ENCODE measurements at regions not wholly inside any gene's neighbourhood (a gene's known extent, or its start where the extent isn't known, plus 50 kb on each side); places are given as distances from the start of the nearest gene placed in this dataset.

- Histone ChIP-seq H3K79me2 (ENCODE audit: low read length) (no peaks in the 10 kb centered on the region), H3K27me3 (ENCODE audit: low read depth, low read length) (peaks cover 14% of the 10 kb centered on the region), H2AFZ (ENCODE audit: low read depth, low read length) (no peak overlapping the region), H4K20me1 (ENCODE audit: insufficient read depth, low read length) (no peaks in the 10 kb centered on the region), H3K27ac (ENCODE audit: low read length) (no peak overlapping the region), H3K9ac (ENCODE audit: low read length) (no peak overlapping the region), H3K4me2 (ENCODE audit: low read length) (no peak overlapping the region), H3K4me1 (ENCODE audit: low read length) (no peaks in the 10 kb centered on the region), H3K4me3 (ENCODE audit: low read length) (no peak overlapping the region), H3K9me3 (ENCODE audit: insufficient read depth, low read length) (no peaks in the 10 kb centered on the region), H3K36me3 (replicated peaks; ENCODE audit: low read depth, low read length) (no peaks in the 10 kb centered on the region)
- TF ChIP-seq CTCF (IDR thresholded peaks at IDR 0.05; ENCODE audit: low read depth, low read length) = no peak
- TF ChIP-seq EZH2phosphoT487 (IDR thresholded peaks at IDR 0.05; ENCODE audit: low read depth) = no peak
Observed at GRCh38 chr2:21257621-21258020, 133.9 kb downstream of the TDRD15 start.

- Histone ChIP-seq H3K27me3 (ENCODE audit: low read depth, low read length) (peaks cover 15% of the 10 kb centered on the region), H4K20me1 (ENCODE audit: insufficient read depth, low read length) (no peaks in the 10 kb centered on the region), H3K9me3 (ENCODE audit: insufficient read depth, low read length) (no peaks in the 10 kb centered on the region), H3K36me3 (replicated peaks; ENCODE audit: low read depth, low read length) (no peaks in the 10 kb centered on the region), H3K4me3 (ENCODE audit: low read length) (no peak overlapping the region), H2AFZ (ENCODE audit: low read depth, low read length) (no peak overlapping the region), H3K4me2 (ENCODE audit: low read length) (no peak overlapping the region), H3K4me1 (ENCODE audit: low read length) (no peaks in the 10 kb centered on the region), H3K9ac (ENCODE audit: low read length) (no peak overlapping the region), H3K27ac (ENCODE audit: low read length) (no peak overlapping the region), H3K79me2 (ENCODE audit: low read length) (no peaks in the 10 kb centered on the region)
- TF ChIP-seq EZH2phosphoT487 (IDR thresholded peaks at IDR 0.05; ENCODE audit: low read depth) = no peak
Observed at GRCh38 chr2:21258082-21258481, 134.3 kb downstream of the TDRD15 start.

- Histone ChIP-seq H3K9ac (ENCODE audit: low read length) (no peak overlapping the region), H3K27me3 (ENCODE audit: low read depth, low read length) (peaks cover 15% of the 10 kb centered on the region), H3K79me2 (ENCODE audit: low read length) (no peaks in the 10 kb centered on the region), H3K9me3 (ENCODE audit: insufficient read depth, low read length) (no peaks in the 10 kb centered on the region), H4K20me1 (ENCODE audit: insufficient read depth, low read length) (no peaks in the 10 kb centered on the region), H3K27ac (ENCODE audit: low read length) (no peak overlapping the region), H3K4me2 (ENCODE audit: low read length) (no peak overlapping the region), H3K4me3 (ENCODE audit: low read length) (no peak overlapping the region), H2AFZ (ENCODE audit: low read depth, low read length) (no peak overlapping the region), H3K36me3 (replicated peaks; ENCODE audit: low read depth, low read length) (no peaks in the 10 kb centered on the region), H3K4me1 (ENCODE audit: low read length) (no peaks in the 10 kb centered on the region)
- no peak for TF ChIP-seq CTCF (IDR thresholded peaks at IDR 0.05; ENCODE audit: low read depth, low read length)
- no peak for TF ChIP-seq EZH2phosphoT487 (IDR thresholded peaks at IDR 0.05; ENCODE audit: low read depth)
Observed at GRCh38 chr2:21260311-21260710, 136.5 kb downstream of the TDRD15 start.

- no peaks in the 10 kb centered on the region for H4K20me1 ChIP-seq (ENCODE audit: insufficient read depth, low read length)
- H3K9me3 ChIP-seq (ENCODE audit: insufficient read depth, low read length) = no peaks in the 10 kb centered on the region
- no peak overlapping the region for H3K27ac ChIP-seq (ENCODE audit: low read length)
- H3K36me3 ChIP-seq (replicated peaks; ENCODE audit: low read depth, low read length) = no peaks in the 10 kb centered on the region
- H3K4me3 ChIP-seq (ENCODE audit: low read length) = no peak overlapping the region
- no peaks in the 10 kb centered on the region for H3K4me1 ChIP-seq (ENCODE audit: low read length)
- H3K27me3 ChIP-seq (ENCODE audit: low read depth, low read length) = peaks cover 15% of the 10 kb centered on the region; the same call in 1 of the 2 replicates
- H3K79me2 ChIP-seq (ENCODE audit: low read length) = no peaks in the 10 kb centered on the region
- no peak overlapping the region for H3K9ac ChIP-seq (ENCODE audit: low read length)
- H3K4me2 ChIP-seq (ENCODE audit: low read length) = no peak overlapping the region
- TF ChIP-seq EZH2phosphoT487 (IDR thresholded peaks at IDR 0.05; ENCODE audit: low read depth) (no peak), CTCF (IDR thresholded peaks at IDR 0.05; ENCODE audit: low read depth, low read length) (no peak)
- no peak overlapping the region for H2AFZ ChIP-seq (ENCODE audit: low read depth, low read length)
Observed at GRCh38 chr2:21261591-21261990, 137.8 kb downstream of the TDRD15 start.
